ENCODE measurements at regions not wholly inside any gene's neighbourhood (a gene's known extent, or its start where the extent isn't known, plus 50 kb on each side); places are given as distances from the start of the nearest gene placed in this dataset.
"Not testable (repeated sequence)": the region's sequence is repeated elsewhere in the genome, so short reads cannot be mapped to it uniquely, and the experiment has no call there.

GRCh38 chrX:87941841-87942240 is 424.2 kb downstream of the KLHL4 start:
- no peak for DNase-seq (ENCODE audit: low read depth)

GRCh38 chrX:87961471-87961870 is 443.9 kb downstream of the KLHL4 start:
- no peak for DNase-seq (ENCODE audit: low read depth)

DNA sequence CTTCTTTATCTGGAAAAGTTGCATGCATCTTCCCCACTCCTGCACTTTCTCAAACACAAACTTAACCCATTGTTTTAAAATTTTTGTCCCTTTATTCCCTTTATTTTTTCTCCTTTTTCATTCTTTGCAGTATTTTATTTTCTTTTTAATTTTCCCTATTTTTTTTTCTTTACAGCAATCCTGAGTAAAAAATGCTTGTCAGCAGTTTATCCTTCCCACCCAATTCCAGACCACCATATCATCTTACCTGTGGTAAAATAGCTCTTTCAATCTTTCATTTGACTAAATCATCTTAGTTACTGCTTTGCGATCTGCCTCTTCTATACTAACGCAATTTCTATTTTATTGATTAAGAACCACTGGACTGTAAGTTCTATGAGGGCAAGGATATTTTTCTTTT is 450.5 kb downstream of the KLHL4 start:
- DNase-seq (ENCODE audit: low read depth) = no peak

- DNase-seq (ENCODE audit: low read depth) = not testable (repeated sequence)
These were observed 454.5 kb downstream of the KLHL4 start for GRCh38 chrX:87972121-87972520.

GRCh38 chrX:87975365-87975764 is 457.8 kb downstream of the KLHL4 start:
- no peak for DNase-seq (ENCODE audit: low read depth)

DNA sequence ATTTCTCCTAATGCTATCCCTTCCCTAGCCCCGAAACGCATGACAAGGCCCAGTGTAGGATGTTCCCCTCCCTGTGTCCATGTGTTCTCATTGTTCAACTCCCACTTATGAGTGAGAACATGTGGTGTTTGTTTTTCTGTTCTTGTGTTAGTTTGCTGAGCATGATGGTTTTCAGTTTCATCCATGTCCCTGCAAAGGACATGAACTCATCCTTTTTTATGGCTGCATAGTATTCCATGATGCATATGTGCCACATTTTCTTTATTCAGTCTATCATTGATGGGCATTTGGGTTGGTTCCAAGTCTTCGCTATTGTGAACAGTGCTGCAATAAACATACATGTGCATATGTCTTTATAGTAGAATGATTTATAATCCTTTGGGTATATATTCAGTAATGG is 490.3 kb downstream of the KLHL4 start:
- DNase-seq (ENCODE audit: low read depth) = not testable (repeated sequence)

- DNase-seq (ENCODE audit: low read depth) = no peak
These were observed 506.4 kb downstream of the KLHL4 start for GRCh38 chrX:88024022-88024421.

- DNase-seq (ENCODE audit: low read depth) = no peak
These were observed 554.9 kb downstream of the KLHL4 start for GRCh38 chrX:88072339-88073030.

DNA sequence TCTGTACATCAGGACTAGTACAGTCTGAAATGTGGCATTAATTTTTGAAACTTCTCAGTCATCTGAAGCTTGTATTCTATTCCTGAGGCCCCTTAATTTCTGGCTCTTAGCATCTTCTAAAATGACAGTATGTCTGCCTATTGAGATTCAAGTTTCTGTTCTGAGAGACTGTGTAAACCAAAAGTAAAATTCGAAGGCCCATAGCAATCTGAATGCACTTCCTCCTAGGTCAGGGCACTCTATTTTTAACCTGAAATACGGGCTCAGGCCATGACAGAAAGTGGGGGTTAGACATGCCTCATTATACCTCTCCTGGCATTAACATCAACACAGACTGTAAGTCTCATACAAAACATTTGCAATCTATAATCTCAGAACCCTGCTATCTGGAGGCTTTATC is 584.4 kb downstream of the KLHL4 start:
- no peak for DNase-seq (ENCODE audit: low read depth)

DNA sequence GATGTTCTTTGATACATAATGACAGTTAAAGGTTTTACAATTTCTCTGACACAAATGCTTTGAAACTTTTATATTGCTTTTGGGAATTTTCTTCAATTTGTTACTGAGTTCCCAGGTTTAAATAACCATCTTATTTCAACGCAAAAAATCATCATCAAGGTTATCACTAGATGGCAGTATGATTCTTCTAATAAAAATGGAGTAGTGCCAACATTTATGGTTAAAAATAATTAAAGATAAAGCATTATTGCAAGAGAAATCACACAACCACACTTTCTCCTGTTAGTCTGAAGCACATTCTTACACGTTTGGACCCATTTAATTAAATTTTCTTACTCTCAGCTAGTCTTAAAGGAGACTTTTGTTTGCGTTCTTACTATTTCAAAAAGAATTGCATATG is 611.3 kb upstream of the CPXCR1 start:
- DNase-seq (ENCODE audit: low read depth) = no peak

DNA sequence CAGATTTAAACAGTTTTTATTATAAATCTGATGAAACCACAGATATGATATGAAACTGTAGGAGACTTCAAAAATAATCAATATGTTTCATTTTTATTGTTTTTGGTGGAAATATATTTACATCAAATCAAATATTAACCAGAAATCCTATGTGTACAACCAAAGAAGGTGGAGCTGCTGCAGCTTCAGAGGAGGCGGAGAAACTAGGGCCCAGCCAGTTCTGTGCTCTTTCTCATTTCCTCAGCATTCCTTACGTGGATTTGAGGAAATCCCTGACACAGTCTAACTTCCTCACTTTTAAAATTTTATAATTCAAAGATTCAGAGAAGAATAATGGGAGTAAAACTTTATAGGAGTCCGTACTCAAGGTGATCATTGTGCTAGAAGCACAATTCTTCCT is 610.7 kb upstream of the CPXCR1 start:
- DNase-seq (ENCODE audit: low read depth) = no peak

DNA sequence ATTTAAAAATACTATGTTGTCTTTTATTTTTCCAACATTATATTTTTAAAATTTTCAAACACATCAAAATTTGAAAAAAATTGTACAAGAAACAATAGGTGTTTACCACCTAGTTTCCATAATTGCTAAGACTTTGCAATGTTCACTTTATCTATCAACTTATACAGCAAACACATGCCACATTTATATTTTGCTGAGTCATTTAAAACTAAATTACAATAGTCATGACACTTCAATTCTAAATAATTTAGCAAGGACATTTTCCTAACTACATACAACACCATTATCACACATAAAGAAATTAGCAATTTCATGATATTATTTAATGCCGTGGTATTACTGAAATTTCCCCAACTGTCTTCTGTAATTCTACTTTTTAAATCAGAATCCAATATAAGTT is 600.4 kb upstream of the CPXCR1 start:
- DNase-seq (ENCODE audit: low read depth) = no peak

GRCh38 chrX:88170553-88170952 is 576.5 kb upstream of the CPXCR1 start:
- DNase-seq (ENCODE audit: low read depth) = no peak

DNA sequence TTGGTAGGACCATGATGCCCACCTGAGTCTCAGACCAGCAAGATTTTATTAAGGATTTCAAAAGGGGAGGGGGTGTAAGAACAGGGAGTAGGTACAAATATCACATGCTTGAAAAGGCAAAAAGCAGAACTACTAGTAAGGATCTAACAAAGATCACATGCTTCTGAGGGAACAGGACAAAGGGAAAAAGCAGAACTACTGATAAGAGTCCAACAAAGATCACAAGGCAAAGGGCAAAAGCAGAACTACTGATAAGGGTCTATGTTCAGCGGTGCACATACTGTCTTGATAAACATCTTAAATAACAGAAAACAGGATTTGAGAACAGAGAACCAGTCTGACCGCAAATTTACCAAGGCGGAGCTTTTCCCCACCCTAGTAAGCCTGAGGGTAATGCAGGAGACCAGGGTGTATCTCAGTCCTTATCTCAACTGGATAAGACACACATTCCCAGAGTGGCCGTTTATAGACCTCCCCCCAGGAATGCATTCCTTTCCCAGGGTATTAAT is 573.0 kb upstream of the CPXCR1 start:
- not testable (repeated sequence) for DNase-seq (ENCODE audit: low read depth)

DNA sequence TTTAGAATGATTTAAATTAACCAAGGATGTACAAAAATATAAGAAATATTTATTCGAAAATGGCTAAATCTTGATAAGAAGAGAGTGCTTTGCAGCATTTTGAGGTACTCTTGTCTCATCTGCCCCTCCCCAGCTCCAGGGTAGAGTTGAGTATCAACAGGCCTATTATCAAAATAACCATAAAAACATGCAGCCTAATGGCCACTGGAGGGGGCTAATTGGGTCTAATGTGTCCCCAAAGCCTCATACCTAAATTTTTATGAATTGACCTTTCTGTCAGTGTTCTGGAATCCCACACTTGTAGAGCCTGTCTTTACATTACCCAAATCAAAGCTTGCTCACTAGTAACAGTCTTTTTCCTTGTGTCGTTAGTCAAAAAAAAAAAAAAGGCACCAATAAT is 544.9 kb upstream of the CPXCR1 start:
- DNase-seq (ENCODE audit: low read depth) = no peak

GRCh38 chrX:88244066-88244465 is 503.0 kb upstream of the CPXCR1 start:
- no peak for DNase-seq (ENCODE audit: low read depth)

GRCh38 chrX:88284844-88285243 is 462.2 kb upstream of the CPXCR1 start:
- DNase-seq (ENCODE audit: low read depth) = no peak

DNA sequence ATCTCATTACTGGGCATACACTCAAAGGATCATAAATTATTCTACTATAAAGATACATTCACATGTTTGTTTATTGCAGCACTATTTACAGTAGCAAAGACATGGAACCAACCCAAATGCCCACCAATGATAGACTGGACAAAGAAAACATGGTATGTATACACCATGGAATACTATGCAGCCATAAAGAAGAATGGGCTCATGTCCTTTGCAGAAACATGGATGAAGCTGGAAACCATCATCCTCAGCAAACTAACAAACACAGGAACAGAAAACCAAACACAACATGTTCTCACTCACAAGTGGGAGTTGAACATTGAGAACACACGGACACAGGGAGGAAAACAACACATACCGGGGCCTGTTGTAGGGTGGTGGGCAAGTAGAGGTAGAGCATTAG is 433.1 kb upstream of the CPXCR1 start:
- DNase-seq (ENCODE audit: low read depth) = not testable (repeated sequence)

DNA sequence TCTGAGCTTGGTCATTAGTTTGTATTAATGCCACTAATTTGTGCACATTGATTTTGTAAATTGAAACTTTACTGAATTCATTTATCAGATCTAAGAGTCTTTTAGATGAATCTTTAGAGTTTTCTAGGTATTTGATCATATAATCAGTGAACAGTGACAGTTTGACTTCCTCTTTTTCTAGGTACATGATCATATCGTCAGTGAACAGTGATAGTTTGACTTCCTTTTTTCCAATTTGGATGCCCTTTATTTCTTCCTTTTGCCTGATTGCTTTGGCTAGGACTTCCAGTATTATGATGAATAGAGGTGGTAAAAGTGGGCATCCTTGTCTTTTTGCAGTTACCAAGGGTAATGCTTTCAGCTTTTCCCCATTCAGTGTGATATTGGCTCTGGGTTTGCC is 421.4 kb upstream of the CPXCR1 start:
- no peak for DNase-seq (ENCODE audit: low read depth)

GRCh38 chrX:88355252-88355651 is 391.8 kb upstream of the CPXCR1 start:
- no peak for DNase-seq (ENCODE audit: low read depth)

DNA sequence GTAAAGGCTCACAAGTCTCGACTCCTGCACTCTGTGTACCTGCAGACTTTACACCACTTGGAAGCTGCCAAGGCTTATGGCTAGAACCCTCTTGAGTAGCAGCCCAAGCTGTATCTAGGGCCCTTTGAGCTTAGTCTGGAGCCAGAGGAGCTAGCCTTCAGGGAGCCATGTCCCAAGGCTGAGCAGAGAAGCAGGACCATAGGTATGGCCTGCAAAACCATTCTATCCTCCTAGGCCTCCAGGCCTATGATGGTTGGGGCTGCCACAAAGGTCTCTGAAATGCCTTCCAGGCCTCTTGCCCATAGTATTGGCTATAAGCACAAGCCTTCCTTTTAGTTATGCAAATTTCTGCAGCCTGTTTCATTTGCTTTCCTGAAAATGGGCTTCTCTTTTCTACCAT is 380.7 kb upstream of the CPXCR1 start:
- no peak for DNase-seq (ENCODE audit: low read depth)

DNA sequence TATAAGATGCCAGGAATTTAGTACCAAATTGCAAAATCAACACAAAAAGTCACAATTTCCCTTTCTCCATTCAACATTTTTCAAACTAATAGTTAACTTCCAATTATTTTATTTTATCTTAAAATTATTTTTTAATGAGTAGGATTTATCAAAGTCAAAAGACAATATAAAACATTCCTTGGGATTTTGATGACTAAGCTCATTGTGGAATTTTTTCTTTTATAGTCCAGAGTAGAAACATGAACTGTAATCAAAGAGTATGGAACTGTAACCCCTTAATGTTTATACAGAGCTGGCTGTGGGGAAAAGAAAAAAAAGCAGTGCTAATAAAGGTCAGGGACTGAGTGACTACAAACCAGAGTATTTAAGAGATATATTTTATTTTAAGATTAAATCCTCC is 368.6 kb upstream of the CPXCR1 start:
- DNase-seq (ENCODE audit: low read depth) = no peak

- DNase-seq (ENCODE audit: low read depth) = no peak
These were observed 349.5 kb upstream of the CPXCR1 start for GRCh38 chrX:88397551-88397950.

DNA sequence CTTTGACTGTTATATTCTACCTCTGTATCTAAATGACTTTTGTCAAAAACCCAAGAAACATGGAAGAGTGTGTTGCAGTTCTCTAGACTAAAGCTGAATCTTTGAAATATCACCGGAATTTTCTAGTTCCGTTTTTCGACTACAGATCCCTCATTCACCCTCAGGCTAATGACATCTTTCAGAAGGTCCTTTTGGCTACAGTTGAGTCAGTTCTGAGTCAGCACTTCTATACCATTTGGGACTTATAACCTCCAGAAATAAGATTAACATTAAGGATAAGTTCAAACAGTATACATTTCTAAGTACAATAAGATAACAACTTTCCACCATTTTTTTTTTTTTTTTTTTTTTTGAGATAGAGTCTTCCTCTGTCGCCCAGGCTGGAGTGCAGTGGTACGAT is 331.0 kb upstream of the CPXCR1 start:
- DNase-seq (ENCODE audit: low read depth) = no peak

Data from HS-5 (cell line).